PC-3 (cell line): ENCODE measurements at regions not wholly inside any gene's neighbourhood (a gene's known extent, or its start where the extent isn't known, plus 50 kb on each side); places are given as distances from the start of the nearest gene placed in this dataset.

Experiments
- ATAC-seq: fragments of 200-7000 bp; cut with Tn5 transposase; 2 replicates; pipeline ENCODE4 v1.9.1; 2020; ENCODE audit warnings: mild to moderate bottlenecking, moderate library complexity
- BruUV-seq: library from RNA; stranded (reverse); fragments of 400-500 nt; replicated peaks from 2 replicates; lab custom pipeline; 2021; lab: Mats Ljungman, UMichigan
- CTCF ChIA-PET: fragments of 300-600 bp; sonication (Branson Sonifier 250); formaldehyde crosslinking; loops from one replicate; lab custom pipeline; 2022; ENCODE audit warnings: antibody characterized with exemption; lab: Charles Lee
- POLR2A ChIA-PET: fragments of 300-600 bp; sonication (Branson Sonifier 250); formaldehyde crosslinking; loops from one replicate; lab custom pipeline; 2022; ENCODE audit warnings: antibody characterized with exemption; ENCODE audit not compliant: unreplicated experiment; lab: Charles Lee
- DNase-seq: peaks from one replicate; pipeline ENCODE4 v3.0.0-alpha.2; 2015
- H2AFZ ChIP-seq: fragments of 300-600 bp; sonication (generic); 2 replicates; pipeline ENCODE4 v1.6.0; 2016; ENCODE audit warnings: antibody characterized with exemption, low read length
- H3F3A ChIP-seq: fragments of 300-600 bp; sonication (generic); one replicate; pipeline ENCODE4 v1.6.0; 2017; ENCODE audit warnings: antibody characterized with exemption, low read length, control low read depth, mild to moderate bottlenecking; ENCODE audit not compliant: unreplicated experiment
- H3K27ac ChIP-seq: fragments of 300-600 bp; sonication (generic); 2 replicates; pipeline ENCODE4 v1.5.1; 2016; ENCODE audit warnings: mild to moderate bottlenecking, low read length
- H3K27me3 ChIP-seq: fragments of 300-600 bp; sonication (generic); 2 replicates; pipeline ENCODE4 v1.6.1; 2016; ENCODE audit warnings: low read length, mixed read lengths
- H3K36me3 ChIP-seq: fragments of 300-600 bp; sonication (generic); 2 replicates; pipeline ENCODE4 v1.6.1; 2016; ENCODE audit warnings: low read depth, mixed run types, low read length, mixed read lengths
- H3K4me1 ChIP-seq: fragments of 300-600 bp; sonication (generic); 2 replicates; pipeline ENCODE4 v1.5.1; 2016; ENCODE audit warnings: low read length; ENCODE audit not compliant: insufficient read depth
- H3K4me2 ChIP-seq: fragments of 300-600 bp; sonication (generic); 2 replicates; pipeline ENCODE4 v1.6.0; 2016; ENCODE audit warnings: low read length
- H3K4me3 ChIP-seq: fragments of 300-600 bp; sonication (generic); 2 replicates; pipeline ENCODE4 v1.5.1; 2016; ENCODE audit warnings: mild to moderate bottlenecking, low read length, mixed read lengths
- H3K79me2 ChIP-seq: fragments of 300-600 bp; sonication (generic); 2 replicates; pipeline ENCODE4 v1.6.1; 2017; ENCODE audit warnings: low read length, mixed read lengths
- H3K9ac ChIP-seq: fragments of 300-600 bp; sonication (generic); 2 replicates; pipeline ENCODE4 v1.6.0; 2016; ENCODE audit warnings: mild to moderate bottlenecking, low read length
- H3K9me2 ChIP-seq: fragments of 300-600 bp; sonication (generic); replicated peaks from 2 replicates; pipeline ENCODE4 v1.6.1; 2016; ENCODE audit warnings: mixed run types, low read length, mixed read lengths
- H3K9me3 ChIP-seq: fragments of 300-600 bp; sonication (generic); 2 replicates; pipeline ENCODE4 v1.6.1; 2016; ENCODE audit warnings: low read length, mixed read lengths
- H4K20me1 ChIP-seq: fragments of 300-600 bp; sonication (generic); 2 replicates; pipeline ENCODE4 v1.6.1; 2016; ENCODE audit warnings: low read length, mixed read lengths
- EZH2 ChIP-seq: fragments of 300-600 bp; sonication (generic); IDR thresholded peaks from one replicate; pipeline ENCODE4 v1.6.1; 2017; ENCODE audit warnings: antibody characterized with exemption, mild to moderate bottlenecking, low read length; ENCODE audit not compliant: unreplicated experiment
- EZH2phosphoT487 ChIP-seq: fragments of 300-600 bp; sonication (generic); IDR thresholded peaks from 2 replicates; pipeline ENCODE4 v1.6.1; 2018; ENCODE audit warnings: mild to moderate bottlenecking, antibody characterized with exemption, low read length, borderline replicate concordance
- intact Hi-C: fragments of 100-400 bp; cut with micrococcal nuclease; formaldehyde crosslinking; loops from 2 replicates; pipeline ENCODE4 v1.9.0; 2023
- TF ChIP-seq, protein P1 (sequence below): fragments of 300-600 bp; sonication (generic); conservative IDR thresholded peaks from 2 replicates; pipeline ENCODE4 v1.5.1; 2017; ENCODE audit warnings: antibody characterized with exemption, low read depth, mild to moderate bottlenecking, low read length

DNA sequence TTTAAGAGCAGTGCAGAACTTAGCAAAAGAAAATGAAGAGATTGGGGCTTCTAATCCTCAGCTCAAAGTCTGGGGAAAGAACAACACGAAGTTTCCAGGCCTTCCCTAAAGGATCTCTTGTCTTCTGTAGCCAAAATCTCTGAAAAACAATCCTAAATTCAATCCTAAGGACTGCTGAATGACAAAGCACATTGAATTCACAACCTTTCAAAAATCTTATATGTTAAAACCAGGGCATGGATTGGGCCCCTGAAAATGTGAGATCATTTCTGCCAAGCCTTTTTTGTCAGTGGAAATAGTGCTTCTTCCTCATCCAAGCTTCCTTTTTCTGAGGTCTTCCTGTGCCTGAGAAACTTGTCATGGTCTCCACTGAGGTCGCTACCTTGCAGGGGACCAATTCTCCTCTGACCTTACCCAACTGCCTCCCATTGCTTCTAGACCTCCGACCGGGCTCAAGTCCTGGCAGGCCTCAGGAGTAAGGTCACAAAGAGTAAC is 126.2 kb upstream of the ARID1B start:
- ChIA-PET CTCF (no interaction called here), POLR2A (no interaction called here)
- H3K36me3 ChIP-seq, result no peaks in the 10 kb centered on the region
- H3K4me1 ChIP-seq, result no peaks in the 10 kb centered on the region
- BruUV-seq, result no TSS peak
- H3K4me2 ChIP-seq, result no peak overlapping the region
- no peaks in the 10 kb centered on the region for H3K9me3 ChIP-seq
- no peak overlapping the region for H3K4me3 ChIP-seq
- H3K27me3 ChIP-seq, result no peaks in the 10 kb centered on the region
- H3F3A ChIP-seq, result no peaks in the 10 kb centered on the region
- H2AFZ ChIP-seq, result no peak overlapping the region
- no peak for ATAC-seq
- H3K79me2 ChIP-seq, result no peaks in the 10 kb centered on the region
- H3K9ac ChIP-seq, result no peak overlapping the region
- TF ChIP-seq EZH2, result no peak
- TF ChIP-seq EZH2phosphoT487, result no peak
- TF ChIP-seq, protein P1, sequence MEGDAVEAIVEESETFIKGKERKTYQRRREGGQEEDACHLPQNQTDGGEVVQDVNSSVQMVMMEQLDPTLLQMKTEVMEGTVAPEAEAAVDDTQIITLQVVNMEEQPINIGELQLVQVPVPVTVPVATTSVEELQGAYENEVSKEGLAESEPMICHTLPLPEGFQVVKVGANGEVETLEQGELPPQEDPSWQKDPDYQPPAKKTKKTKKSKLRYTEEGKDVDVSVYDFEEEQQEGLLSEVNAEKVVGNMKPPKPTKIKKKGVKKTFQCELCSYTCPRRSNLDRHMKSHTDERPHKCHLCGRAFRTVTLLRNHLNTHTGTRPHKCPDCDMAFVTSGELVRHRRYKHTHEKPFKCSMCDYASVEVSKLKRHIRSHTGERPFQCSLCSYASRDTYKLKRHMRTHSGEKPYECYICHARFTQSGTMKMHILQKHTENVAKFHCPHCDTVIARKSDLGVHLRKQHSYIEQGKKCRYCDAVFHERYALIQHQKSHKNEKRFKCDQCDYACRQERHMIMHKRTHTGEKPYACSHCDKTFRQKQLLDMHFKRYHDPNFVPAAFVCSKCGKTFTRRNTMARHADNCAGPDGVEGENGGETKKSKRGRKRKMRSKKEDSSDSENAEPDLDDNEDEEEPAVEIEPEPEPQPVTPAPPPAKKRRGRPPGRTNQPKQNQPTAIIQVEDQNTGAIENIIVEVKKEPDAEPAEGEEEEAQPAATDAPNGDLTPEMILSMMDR, result no peak
- no peak overlapping the region for H3K27ac ChIP-seq
- no peaks in the 10 kb centered on the region for H4K20me1 ChIP-seq
- no peak for DNase-seq
- H3K9me2 ChIP-seq, result no peaks in the 10 kb centered on the region
- intact Hi-C loops, result no loop called here

DNA sequence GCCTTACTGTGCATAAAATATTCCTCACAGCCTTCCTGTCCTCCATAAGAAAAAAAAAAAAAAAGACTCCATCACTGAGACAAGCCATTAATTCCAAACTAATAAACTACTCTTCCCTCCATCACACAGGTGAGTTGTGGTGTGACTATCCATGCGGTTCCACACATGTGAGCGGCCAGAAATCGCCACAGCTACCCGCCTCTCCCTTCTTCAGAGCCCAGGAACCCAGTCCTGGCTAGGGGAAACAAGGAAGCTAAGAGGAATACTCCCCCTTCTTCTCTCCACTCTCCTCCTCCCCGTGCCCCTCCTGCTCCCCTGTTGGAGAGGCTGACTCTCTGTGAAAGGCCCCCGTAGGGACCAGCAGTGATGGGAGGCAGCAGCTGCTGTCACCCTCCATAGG is 128.6 kb upstream of the ARID1B start:
- no peak for DNase-seq
- Histone ChIP-seq H3K36me3 (no peaks in the 10 kb centered on the region), H3K27ac (no peak overlapping the region), H2AFZ (no peak overlapping the region), H3F3A (no peaks in the 10 kb centered on the region), H3K9me3 (no peaks in the 10 kb centered on the region), H3K4me3 (no peak overlapping the region), H3K4me2 (no peak overlapping the region), H3K9me2 (no peaks in the 10 kb centered on the region), H3K79me2 (no peaks in the 10 kb centered on the region), H3K4me1 (no peaks in the 10 kb centered on the region), H3K9ac (no peak overlapping the region), H4K20me1 (no peaks in the 10 kb centered on the region), H3K27me3 (no peaks in the 10 kb centered on the region)
- ChIA-PET POLR2A (no interaction called here), CTCF (no interaction called here)
- intact Hi-C loops, result no loop called here
- ATAC-seq, result no peak
- TF ChIP-seq, protein P1, result no peak
- TF ChIP-seq EZH2phosphoT487, result no peak
- TF ChIP-seq EZH2, result no peak
- no TSS peak for BruUV-seq

DNA sequence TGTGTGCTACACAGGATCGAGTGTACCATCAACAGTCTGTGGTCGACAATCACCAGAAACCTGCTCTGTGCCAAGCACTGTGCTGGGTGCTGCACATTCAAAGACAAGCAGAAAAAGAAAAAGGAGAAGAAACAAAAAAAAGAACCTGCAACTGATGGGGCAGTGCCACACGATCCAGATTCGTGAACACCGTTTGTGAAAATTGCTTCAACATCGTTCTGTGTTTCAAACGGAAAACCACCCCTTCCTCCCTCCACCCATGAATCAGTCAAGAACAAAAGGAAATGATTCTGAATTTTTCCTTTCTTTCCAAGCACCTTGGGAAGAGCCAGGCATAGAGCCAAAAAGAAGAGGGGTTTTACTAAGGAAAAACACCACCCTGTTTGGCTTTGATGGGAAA is 129.2 kb upstream of the ARID1B start:
- ATAC-seq (no peak), DNase-seq (no peak)
- H3F3A ChIP-seq, result no peaks in the 10 kb centered on the region
- H3K36me3 ChIP-seq, result no peaks in the 10 kb centered on the region
- no peaks in the 10 kb centered on the region for H3K9me2 ChIP-seq
- no peaks in the 10 kb centered on the region for H3K79me2 ChIP-seq
- ChIA-PET POLR2A (no interaction called here), CTCF (no interaction called here)
- H3K9me3 ChIP-seq, result no peaks in the 10 kb centered on the region
- TF ChIP-seq EZH2 (no peak), EZH2phosphoT487 (no peak)
- H3K4me1 ChIP-seq, result no peaks in the 10 kb centered on the region
- H3K27ac ChIP-seq, result no peak overlapping the region
- H4K20me1 ChIP-seq, result no peaks in the 10 kb centered on the region
- H2AFZ ChIP-seq, result no peak overlapping the region
- BruUV-seq, result no TSS peak
- no peaks in the 10 kb centered on the region for H3K27me3 ChIP-seq
- intact Hi-C loops, result no loop called here
- no peak overlapping the region for H3K4me2 ChIP-seq
- H3K4me3 ChIP-seq, result no peak overlapping the region
- no peak overlapping the region for H3K9ac ChIP-seq
